ENCODE measurements at regions not wholly inside any gene's neighbourhood (a gene's known extent, or its start where the extent isn't known, plus 50 kb on each side); places are given as distances from the start of the nearest gene placed in this dataset.

DNA sequence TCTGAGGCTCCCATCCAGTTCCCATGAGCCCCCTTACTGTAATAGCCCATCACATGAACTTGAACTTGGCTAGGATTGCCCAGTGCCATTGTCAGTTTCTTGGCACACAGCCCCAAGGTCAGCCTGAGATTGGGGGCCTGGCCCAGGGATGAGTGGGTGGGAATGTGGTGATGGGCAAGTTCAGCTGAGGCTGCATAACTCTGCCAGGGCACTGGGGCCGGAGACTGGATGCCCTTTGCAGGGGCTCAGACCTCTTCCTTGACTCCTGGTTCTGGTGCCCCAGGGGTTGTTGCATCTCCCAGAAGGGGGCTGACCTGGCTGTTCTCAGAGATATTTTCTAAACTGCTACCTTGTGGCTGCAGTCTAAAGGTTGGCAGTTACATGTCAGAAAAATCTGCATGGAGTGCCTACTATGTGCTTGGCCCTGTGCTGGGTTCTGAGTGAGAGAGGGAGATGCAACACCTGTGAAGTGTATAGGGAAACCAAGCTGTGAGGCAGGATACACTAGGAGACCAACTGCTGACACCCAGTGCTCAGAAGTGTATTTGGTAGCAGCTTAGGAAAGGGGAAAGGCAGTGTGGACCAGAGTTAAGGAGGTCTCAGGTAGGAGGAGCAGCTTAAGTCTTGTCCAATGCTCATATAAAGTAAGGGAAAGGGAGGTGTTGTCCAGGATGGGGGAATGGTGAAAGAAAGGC is 74.8 kb upstream of the PRR23C start:
- no peaks in the 10 kb centered on the region for H3K79me2 ChIP-seq (ENCODE audit: control insufficient read depth, insufficient read depth, low read length)
- no peaks in the 10 kb centered on the region for H3K9me1 ChIP-seq (ENCODE audit: control insufficient read depth, insufficient read depth, low read length)
- ATAC-seq (no peak), DNase-seq (ENCODE audit: extremely low read depth in 1 of 4, low spot score in 3 of 4) (no peak), FAIRE-seq (no peak)
- no peak overlapping the region for H3K9ac ChIP-seq (ENCODE audit: insufficient read depth in 1 of 2, low read depth in 2 of 2, low read length in 2 of 2)
- 0 out of 2 replicates have a peak, but pooled peaks have one; percentile 22 for TF ChIP-seq ZKSCAN1 (IDR thresholded peaks at IDR 0.05; ENCODE audit: low read depth, low read length)
- TF ChIP-seq, protein P1, sequence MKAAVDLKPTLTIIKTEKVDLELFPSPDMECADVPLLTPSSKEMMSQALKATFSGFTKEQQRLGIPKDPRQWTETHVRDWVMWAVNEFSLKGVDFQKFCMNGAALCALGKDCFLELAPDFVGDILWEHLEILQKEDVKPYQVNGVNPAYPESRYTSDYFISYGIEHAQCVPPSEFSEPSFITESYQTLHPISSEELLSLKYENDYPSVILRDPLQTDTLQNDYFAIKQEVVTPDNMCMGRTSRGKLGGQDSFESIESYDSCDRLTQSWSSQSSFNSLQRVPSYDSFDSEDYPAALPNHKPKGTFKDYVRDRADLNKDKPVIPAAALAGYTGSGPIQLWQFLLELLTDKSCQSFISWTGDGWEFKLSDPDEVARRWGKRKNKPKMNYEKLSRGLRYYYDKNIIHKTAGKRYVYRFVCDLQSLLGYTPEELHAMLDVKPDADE (conservative IDR thresholded peaks at IDR 0.05; ENCODE audit: control insufficient read depth, low read depth, low read length): no peak
- TF ChIP-seq PCBP1 (IDR thresholded peaks at IDR 0.05; ENCODE audit: low read depth, low read length, poor library complexity, severe bottlenecking): no peak
- TF ChIP-seq, protein P2, sequence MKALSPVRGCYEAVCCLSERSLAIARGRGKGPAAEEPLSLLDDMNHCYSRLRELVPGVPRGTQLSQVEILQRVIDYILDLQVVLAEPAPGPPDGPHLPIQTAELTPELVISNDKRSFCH (CRISPR knock-in tag; IDR thresholded peaks at IDR 0.05): no peak
- TF ChIP-seq, protein P2 (tag; IDR thresholded peaks at IDR 0.05): no peak
- H3K4me2 ChIP-seq (ENCODE audit: insufficient read depth, low read length): no peak overlapping the region
- 75% methylated on average over 1 of the region's 1 CpG for WGBS (ENCODE audit: insufficient coverage, low coverage, missing lambda C conversion rate)
- H4K20me1 ChIP-seq (replicated peaks; ENCODE audit: control insufficient read depth, insufficient read depth, low read length): no peaks in the 10 kb centered on the region
- BruUV-seq (replicated peaks): no TSS peak
- ChIA-PET CTCF (ENCODE audit: low intra/inter-chr PET ratio) (no interaction called here), POLR2A (no interaction called here)
- in situ Hi-C loops (cut with MboI) (no loop called here), intact Hi-C loops (cut with micrococcal nuclease) (no loop called here)
- H3K27me3 ChIP-seq (ENCODE audit: control insufficient read depth in 2 of 2, insufficient read depth in 2 of 2, low read length in 2 of 2): no peaks in the 10 kb centered on the region
- no peaks in the 10 kb centered on the region for H3K9me3 ChIP-seq (replicated peaks; ENCODE audit: control insufficient read depth, insufficient read depth, low read depth, low read length)
- H3K27ac ChIP-seq (ENCODE audit: extremely low read depth, low read depth, low read length): no peak overlapping the region; the same call in 2 of the 3 replicates
- peak overlapping the region; percentile 52 for H2AFZ ChIP-seq (ENCODE audit: low read depth, low read length)
- no peaks in the 10 kb centered on the region for H3K36me3 ChIP-seq (ENCODE audit: control insufficient read depth, insufficient read depth, low read length)
- H3K4me3 ChIP-seq: no peak overlapping the region
- peaks cover 23 to 33% of the 10 kb centered on the region in 2 experiments for H3K4me1 ChIP-seq (replicated peaks in 1 of 2; ENCODE audit: control insufficient read depth in 2 of 2, insufficient read depth in 2 of 2, low read length in 2 of 2)
